ENCODE measurements at regions not wholly inside any gene's neighbourhood (a gene's known extent, or its start where the extent isn't known, plus 50 kb on each side); places are given as distances from the start of the nearest gene placed in this dataset.
"Not testable (repeated sequence)": the region's sequence is repeated elsewhere in the genome, so short reads cannot be mapped to it uniquely, and the experiment has no call there.

DNA sequence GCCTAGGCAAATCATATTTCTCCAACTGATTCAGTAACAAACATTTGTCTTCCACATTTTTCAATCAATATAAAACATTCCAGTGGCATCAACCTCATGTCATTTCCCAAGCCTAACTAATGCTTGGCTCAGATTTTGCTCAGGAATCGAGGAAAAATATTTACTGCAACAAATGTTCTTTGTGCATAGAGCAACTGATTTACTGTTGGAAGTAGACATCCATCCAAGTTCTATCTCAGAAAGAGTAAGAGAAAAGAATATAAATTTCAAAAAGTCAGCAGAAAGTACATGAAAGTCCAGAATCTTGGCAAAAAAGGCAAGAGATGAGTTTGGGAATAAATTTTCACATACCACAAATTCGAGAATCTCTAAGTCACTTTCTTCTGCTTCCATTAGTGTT is 2245.0 kb upstream of the RAG2 start:
- no peak for DNase-seq

DNA sequence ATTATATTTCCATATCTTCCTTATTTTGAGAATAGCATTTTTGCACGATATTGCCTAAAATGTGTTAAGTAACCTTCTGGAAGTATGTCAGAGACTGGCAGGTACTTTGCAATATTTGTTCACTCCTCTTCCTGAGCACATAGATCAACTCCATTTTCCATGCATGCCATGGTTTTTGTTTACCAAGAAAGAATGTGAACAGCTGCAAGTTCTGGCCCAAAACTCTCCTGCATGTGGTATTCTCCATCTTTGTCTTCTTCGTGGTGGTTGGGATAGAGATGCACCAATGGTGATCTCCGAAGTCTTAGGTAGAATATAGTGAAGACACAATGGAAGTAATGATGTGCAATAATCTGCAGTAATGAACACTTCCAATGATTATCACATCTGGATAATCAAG is 2241.0 kb upstream of the RAG2 start:
- DNase-seq, result no peak

DNA sequence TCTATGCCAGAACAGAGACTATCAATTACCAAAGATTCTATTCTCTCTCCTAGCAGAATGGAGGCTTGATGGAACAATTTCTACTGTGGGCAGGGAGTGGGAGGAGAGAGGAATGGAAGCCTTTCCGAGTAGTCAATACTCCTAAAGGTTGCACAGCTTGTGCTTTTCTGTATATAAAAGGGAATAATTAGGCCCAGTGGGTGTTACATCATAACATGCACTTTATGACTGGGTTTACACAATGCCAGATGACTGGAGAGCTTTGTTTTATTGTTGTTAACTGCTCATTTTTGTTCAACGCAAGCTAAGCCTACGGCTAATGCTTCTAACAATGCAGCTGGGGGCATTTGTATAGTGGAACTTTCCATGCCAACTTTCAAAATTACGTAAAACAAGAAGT is 2237.9 kb upstream of the RAG2 start:
- no peak for DNase-seq

DNA sequence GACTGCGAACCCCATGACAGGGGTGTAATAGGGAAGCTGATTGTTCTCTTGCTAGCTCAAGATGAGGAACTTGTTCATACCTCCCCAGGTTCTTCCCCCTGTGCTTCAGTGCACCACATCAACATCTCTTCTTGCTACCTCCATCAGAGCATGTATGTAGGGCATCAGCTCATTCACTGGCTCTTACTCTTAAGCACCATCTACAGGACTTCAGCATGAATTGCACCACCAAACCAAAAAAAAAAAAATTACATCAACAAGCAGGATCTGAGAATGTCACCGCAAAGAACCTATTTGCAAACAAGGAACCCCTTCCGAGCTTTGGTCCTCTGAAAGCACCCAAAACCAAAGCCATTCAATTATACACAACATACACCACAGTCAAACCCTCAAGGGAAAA is 2226.5 kb upstream of the RAG2 start:
- no peak for DNase-seq

DNA sequence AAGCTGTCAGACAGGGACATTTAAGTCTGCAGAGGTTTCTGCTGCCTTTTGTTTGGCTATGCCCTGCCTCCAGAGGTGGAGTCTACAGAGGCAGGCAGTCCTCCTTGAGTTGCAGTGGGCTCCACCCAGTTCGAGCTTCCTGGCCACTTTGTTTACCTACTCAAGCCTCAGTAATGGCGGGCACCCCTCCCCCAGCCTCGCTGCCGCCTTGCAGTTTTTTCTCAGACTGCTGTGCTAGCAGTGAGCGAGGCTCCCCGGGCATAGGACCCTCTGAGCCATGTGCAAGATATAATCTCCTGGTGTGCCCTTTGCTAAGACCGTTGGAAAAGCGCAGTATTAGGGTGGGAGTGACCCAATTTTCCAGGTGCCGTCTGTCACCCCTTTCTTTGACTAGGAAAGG is 2223.8 kb upstream of the RAG2 start:
- not testable (repeated sequence) for DNase-seq

DNA sequence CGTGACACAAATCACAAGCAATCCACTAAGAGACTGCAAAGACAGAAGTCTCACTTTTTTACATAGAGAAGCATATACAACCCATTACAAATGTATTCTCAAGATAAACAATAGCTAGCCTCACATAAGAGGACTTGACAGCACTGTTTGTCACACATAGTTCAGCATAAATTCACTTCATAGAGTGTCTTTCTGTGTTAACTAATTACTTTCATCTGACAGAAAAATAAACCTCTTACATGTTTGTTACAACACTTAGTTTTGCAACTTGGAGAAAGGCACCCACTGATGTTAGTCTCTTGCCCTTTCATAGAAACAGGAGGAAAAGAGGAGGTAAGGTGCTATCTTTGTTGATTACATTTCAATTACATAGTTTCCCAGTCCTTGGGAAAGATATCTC is 2221.9 kb upstream of the RAG2 start:
- no peak for DNase-seq

DNA sequence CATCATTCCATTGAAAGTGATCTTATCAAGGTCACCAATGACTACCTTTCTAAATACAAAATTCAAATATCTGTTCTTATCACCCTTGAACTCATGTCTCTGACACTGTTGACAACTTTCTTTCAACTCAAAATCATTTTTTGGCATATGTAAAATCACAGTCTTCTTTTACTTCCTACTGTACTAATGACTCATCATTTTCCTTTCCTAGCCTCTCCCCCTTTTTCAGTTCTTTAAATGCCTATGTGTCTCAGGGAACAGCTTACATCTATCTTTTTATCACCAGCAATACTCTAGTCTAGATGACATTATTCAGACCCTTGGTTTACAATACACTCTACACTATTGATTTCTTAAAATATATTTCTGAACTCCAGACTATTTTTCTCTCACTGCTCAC is 2220.7 kb upstream of the RAG2 start:
- no peak for DNase-seq

DNA sequence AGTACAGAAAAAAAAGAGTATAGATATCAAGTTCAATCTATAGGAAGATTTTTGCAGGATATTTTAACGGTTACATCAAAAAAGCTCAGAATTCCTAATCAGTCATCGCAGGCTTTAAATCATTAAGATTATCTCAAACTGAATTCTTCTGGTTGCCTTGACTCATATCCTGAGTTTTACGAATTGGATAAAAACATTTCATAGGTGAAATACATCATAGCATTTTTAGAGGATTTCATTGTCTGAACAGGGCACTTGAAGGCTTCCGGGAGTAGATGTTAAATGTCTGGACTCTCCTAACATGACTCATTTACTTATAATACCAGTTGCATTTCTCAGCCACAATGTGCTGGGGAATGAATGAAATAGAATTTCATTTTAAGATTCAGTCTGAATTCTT is 2216.6 kb upstream of the RAG2 start:
- DNase-seq, result no peak

DNA sequence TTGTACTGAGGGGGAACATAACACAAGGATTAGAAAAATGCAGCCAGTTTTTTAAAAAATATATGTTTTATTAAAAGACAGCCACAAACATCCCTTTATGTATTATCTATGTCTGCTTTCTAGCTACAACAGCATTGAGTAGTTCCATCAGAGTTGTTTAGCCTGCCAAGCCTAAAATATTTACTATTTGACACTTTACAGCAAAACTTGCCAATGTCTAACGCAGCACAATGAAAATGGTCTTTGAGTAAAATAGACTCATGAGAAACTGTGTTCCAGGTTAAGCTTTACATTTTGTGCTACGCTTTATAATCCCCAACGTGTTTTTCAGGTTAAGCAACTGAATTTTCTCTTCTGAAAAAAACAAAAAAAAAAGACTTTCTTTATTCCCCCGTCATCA is 2211.5 kb upstream of the RAG2 start:
- DNase-seq, result no peak

DNA sequence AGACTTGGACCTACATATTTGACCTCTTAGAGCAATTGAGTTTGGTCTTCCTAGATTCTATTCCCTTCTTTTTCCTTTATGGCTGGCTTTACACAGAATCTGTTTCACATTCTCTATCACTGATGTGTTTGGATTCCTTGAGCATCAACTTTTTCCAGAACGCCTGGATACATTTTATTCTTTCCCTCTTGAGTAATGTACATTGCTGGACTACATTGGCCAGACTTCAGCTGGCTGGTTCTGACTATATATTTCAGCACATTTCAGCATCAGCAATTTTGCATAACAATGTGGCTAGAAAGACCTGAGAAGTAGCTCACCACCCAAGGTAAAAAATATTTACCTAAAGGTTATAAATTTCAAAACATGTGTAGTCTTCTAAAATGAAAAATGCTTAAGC is 2198.2 kb upstream of the RAG2 start:
- no peak for DNase-seq

DNA sequence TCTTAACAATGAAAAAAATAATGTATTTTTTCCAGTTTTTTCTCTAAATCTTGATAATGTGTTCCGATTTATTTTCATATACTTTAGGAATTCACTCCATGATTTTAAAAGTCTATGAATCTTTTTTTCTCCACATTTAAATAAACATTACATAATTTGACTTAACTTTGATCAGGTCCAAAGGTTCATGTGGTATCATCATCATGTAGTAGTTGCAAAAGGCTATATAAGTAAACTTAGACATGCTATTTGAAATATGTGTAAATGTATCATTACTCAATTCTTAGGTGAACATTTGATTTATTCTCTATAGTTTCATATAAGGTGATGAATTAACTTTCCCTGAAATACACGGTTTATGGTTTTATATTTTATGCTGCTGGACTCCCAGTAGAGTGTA is 2197.0 kb upstream of the RAG2 start:
- DNase-seq, result no peak

DNA sequence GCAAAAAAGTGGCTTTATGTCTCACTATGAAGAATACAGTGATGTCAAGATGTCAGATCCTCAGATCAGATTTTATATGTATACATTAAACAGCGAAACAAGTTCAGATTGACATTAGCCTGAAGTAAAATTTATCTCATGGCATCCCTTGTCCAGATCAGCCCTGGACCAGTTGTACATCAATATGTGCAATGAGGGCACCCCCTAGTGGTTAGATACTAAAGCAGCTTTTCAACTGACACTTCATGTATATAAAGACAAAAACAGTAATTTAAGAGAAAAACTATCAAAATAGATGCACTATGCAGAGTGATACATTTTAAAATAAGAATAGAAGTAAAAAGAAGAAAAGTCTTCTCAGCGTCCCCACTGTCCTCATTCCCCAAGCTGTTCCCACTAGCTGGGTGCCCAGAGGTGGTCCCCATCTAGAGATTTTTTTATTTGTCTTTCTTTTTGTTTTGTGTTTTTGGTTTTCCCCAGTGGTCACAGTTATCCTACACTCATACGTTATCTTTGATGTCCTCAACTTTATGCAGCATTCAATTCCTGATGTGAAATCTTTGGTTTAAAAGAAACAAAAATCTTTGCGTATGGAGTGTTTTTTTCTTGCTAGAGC is 2193.4 kb upstream of the RAG2 start:
- DNase-seq, result no peak

DNA sequence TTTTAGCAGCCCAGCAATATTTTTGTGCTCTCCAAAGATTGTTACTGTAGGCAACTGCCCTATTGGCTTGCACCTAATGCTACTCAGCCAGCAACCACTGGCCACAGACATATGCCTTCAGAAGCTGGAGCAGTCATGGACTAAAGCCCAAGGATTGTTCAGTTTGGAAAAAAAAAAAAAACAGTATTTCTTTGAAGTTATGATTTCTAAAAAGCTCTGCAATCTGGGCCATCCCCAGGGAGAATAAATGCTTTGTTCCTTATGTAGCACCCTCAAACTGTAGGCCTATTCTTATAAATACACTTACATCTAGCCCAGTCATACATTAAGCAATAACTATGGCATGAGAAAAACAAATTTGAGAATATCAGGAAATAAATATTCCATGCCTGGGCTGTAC is 2190.5 kb upstream of the RAG2 start:
- DNase-seq, result no peak

DNA sequence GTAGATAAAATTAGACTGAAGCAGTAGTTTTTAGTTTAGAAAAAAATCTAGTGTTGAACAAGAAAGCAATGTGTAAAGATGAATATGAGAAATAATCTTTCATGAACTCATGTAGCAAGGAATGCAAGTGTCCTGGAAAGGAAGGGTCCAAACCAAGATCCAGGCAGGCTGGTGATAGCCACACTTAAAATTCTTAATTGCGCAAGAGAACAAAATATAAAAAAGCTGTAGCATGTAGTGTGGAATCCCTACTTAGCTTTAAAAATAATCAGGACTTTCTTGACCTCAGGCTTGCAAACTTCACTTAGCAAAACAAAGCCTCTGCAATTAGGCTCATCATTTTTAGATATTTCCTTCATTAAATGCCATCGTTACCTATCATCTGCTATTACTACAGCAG is 2186.1 kb upstream of the RAG2 start:
- no peak for DNase-seq

DNA sequence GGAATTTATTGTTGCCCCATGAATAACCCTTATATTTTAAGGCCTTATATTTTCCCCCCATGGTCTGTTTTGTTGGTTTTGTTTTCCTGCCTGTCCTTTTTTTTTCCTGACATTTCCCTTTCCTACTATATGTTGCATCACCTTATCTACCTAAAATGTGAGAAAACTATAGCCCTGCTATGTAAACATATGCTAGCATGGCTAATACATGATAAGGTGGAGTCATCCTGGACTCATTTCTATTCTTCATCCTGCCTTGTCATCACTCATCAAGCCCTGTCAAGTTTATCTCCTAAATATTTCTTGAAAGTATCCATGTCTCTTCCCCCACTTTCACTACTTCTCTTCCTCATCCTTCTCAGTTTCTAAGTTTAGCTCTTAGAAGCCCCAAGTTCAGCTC is 2168.8 kb upstream of the RAG2 start:
- no peak for DNase-seq

DNA sequence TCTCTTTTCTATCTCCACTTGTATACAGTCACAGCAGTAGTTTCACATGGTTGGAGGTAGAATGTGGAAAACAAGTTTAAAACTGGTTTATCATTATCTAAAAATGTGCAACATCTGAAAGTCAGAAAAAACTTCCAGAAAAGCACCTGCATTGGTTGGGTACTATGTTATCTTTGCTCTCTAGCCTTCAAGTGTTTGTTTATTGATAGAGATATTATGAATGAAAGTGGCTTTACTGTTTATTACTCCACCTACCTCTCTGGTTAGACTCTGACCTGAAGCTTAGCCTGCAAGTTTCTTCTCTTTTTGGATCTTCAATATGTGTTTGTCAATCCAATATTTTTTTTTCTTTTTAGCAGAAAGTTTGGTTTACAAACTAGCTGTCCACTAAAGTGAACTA is 2161.4 kb upstream of the RAG2 start:
- DNase-seq, result no peak

DNA sequence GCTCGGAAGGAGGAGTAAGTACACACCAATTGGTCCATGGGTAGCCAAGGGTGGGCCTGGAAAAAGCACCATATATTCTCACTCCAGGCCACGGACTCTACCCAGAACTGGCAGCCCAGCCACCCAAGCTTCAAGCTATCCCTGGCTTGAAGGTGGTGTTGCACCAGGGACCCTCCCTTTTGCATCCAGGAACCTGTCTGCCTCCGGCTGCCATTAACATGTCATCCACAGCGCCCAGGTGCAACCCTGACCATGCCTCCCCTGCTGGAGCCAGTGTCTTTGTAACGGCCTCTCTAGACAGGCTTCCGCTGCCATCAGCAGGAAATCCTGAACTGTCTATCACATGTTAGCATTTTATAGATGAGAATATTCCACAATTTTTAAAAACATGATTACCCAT is 2158.5 kb upstream of the RAG2 start:
- DNase-seq, result no peak

DNA sequence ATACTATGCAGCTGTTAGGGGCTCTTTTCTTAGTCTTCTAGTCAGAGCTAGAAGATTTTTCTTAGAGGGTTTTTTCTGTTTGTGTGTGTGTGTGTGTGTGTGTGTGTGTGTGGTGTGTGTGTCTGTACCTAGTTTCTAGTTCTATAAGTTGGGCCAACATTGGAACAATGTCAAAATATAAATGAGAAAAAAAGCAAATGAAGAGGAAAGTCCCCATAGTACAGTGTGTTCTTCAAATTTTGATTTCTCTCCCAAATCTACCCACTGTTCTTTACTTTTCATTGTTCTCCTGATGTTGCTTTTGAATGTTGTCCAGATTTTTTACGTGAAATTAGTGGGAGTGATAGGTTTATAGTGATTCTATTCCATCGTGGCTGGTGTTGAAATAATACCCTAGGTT is 2153.4 kb upstream of the RAG2 start:
- DNase-seq, result no peak

DNA sequence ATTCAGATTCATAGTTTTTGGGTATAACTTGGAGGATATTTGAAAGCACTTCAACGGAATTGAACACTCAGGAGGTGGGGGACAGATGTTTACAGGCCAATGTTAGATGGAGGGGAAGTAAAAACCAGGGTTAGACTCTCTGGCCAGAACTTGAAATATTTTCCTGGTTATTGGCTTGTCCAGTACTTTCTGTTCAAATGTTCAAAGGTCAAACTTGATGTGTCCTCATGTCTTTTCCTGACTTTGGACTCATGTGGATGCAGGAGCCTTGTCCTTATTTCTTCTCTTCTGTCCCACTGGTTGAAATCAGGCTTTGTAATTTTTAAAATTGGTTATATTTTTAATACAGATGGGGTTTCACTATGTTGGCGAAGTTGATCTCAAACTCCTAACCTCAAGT is 2148.5 kb upstream of the RAG2 start:
- not testable (repeated sequence) for DNase-seq

DNA sequence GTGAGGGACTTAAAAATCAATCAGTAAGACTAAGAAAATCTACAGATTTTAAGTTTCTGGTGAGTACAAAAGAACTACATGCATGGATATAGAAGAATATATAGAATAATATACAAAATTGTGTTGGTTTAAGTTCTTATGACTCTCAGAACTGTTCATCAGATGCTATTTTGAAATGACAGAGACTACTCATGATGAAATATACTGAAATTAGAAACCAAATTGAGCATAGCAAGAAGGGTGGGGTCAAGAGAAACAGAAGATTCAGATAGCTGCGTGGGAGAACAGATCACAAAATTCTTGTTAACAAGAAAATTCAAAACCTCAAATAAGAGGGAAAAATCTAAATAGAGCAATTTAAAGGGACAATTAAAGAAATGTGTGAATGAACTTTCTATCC is 2125.3 kb upstream of the RAG2 start:
- no peak for DNase-seq

DNA sequence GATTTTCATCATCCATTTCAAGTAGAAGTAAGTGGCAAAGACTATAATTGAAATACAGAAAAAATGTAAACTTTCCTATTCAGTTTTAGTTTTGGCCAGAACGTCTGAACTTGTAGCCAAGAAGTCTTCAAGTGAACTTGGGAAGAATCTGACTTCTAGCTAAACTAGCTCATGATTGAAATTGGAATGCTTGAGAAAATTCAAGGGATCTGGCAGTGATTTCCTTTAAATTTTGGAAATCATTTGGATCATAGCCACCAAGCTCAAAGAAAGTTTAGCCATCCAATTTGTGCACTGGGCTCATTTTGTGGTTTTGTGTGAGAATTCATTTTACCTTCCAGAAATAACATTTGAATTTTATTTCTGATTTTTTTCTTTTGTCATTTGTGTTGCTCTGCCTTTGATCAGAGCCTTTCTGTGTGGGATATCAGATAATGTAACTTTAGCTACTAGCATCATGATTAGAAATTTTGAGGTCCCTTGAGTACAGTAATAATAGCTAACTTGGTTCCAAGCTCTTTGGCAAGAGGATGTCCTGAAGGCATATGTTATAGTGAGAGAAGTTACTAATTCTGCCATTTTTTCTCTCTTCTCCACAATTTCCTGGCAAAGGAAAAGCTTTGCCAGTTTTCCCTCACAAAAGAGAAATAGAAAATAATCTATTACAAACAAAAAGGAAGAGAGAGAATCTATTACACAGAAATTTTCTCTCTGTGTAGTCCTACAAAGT is 2123.7 kb upstream of the RAG2 start:
- DNase-seq, result no peak

DNA sequence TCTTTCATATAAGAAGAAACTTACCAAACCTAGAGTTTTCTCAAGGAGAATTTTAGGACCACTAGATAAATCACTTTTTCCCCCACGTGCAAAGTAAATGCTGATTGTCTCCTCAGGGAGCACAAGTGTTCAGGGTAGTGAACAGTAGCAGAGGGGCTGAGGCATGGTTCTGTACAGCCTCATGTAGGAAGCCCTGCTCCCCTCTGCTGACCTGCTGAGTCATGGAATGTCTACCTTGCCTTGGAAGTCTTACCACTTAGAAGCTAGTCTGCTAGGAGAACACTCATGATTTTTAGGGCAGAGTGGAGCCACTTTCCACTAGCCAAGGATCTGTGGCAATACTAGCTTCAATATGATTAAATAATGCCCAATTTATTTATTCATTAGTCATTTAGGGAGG is 2120.6 kb upstream of the RAG2 start:
- DNase-seq, result no peak

DNA sequence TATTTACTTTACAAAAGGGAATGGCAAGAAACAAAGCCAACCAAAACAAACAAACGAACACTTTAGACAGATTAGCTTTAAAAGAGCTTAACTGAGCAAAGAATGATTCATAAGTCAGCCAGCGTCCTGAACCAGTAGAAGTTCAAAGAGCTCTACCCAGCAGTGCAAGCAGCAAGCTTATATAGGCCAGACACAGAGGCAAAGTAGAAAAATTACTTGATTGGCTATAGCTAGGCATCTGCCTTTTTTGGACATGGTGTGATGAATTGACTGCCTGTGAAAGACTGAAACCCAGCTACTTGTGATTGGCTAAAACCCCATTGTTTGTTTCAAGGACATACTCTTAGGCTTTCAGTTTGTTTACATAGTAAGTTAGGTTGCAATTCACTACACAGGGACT is 2120.0 kb upstream of the RAG2 start:
- DNase-seq, result no peak

DNA sequence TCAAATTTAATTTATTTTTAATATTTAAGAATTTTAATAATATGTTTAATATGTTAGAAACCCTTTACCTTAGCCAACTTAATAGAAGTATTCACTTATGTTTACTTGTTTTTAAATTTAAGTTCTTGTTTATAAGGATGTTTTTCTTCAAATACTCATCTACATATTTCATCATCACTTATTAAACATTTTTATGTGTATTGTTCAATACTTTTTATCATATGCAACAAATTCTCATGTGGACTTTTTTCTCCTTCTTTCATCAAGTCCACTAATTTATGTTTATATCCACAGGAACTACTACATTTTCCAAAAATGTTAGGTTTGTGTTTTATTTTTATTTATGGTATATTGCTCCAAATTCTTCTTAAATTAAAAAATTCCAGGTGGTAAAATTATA is 2113.1 kb upstream of the RAG2 start:
- no peak for DNase-seq

DNA sequence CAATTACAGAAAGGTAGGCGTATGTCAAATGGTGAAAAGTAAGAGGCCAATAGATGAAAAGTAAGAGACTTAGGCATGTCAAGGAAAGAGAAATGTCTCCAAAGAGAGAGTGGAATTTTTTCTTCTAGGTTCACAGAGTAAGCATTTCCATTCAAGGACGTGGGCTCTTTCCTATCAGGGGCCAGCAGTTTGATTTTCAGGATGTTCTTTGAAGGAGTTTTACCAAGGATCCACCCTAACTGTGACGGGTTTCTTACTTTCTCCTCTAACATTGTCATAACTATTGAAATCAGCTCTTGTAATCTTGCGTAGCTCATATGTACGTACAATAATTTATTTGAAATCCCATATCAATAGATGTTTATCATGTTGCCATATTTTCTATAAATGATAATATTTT is 2112.2 kb upstream of the RAG2 start:
- DNase-seq, result no peak

Data from DMS79 (cell line).